Brain microvascular endothelial cell (primary cell): ENCODE measurements at regions not wholly inside any gene's neighbourhood (a gene's known extent, or its start where the extent isn't known, plus 50 kb on each side); places are given as distances from the start of the nearest gene placed in this dataset.

Experiments
- DNase-seq: peaks from one replicate; pipeline ENCODE4 v3.0.0-alpha.2; 2020
- H3K27ac ChIP-seq: fragments of 250-450 bp; sonication (Bioruptor Pico); 2 replicates; pipeline ENCODE4 v1.5.1; 2020; ENCODE audit warnings: mild to moderate bottlenecking, moderate library complexity
- H3K27me3 ChIP-seq: fragments of 250-450 bp; sonication (Bioruptor Pico); replicated peaks from 2 replicates; pipeline ENCODE4 v1.5.1; 2020; ENCODE audit warnings: mild to moderate bottlenecking
- H3K36me3 ChIP-seq: fragments of 250-450 bp; sonication (Bioruptor Pico); replicated peaks from 2 replicates; pipeline ENCODE4 v1.5.1; 2020; ENCODE audit warnings: mild to moderate bottlenecking
- H3K4me3 ChIP-seq: 2 replicates; pipeline ENCODE4 v1.5.1; 2011; ENCODE audit warnings: low read depth, mild to moderate bottlenecking, control low read depth, low read length, moderate library complexity
- CTCF ChIP-seq: IDR thresholded peaks from 2 replicates; pipeline ENCODE4 v1.5.1; 2011; ENCODE audit warnings: low read depth, mild to moderate bottlenecking, moderate library complexity, low read length, control low read depth, inconsistent platforms; ENCODE audit errors: missing control alignments
- in situ Hi-C: cut with HindIII; loops from 2 replicates; pipeline ENCODE4 v1.10.0; 2017; ENCODE audit warnings: low sequenced_read_pairs, low pct_ligation_motif_present

GRCh38 chr14:61973981-61974380, 211.8 kb downstream of the SNAPC1 start:
- peak; percentile 15 for TF ChIP-seq CTCF
- DNase-seq: peak; percentile 88
- Histone ChIP-seq H3K4me3 (no peak overlapping the region), H3K27me3 (no peaks in the 10 kb centered on the region), H3K27ac (peak overlapping the region; percentile 68), H3K36me3 (no peaks in the 10 kb centered on the region)
- in situ Hi-C loops: no loop called here

GRCh38 chr14:61977217-61977616, 215.0 kb downstream of the SNAPC1 start:
- no peak for TF ChIP-seq CTCF
- no peak for DNase-seq
- H3K27me3 ChIP-seq: no peaks in the 10 kb centered on the region
- in situ Hi-C loops: no loop called here
- H3K27ac ChIP-seq: no peak overlapping the region
- no peaks in the 10 kb centered on the region for H3K36me3 ChIP-seq
- H3K4me3 ChIP-seq: no peak overlapping the region

- no peak overlapping the region for H3K27ac ChIP-seq
- DNase-seq: no peak
- no peak for TF ChIP-seq CTCF
- no peak overlapping the region for H3K4me3 ChIP-seq
- in situ Hi-C loops: no loop called here
- H3K36me3 ChIP-seq: no peaks in the 10 kb centered on the region
- H3K27me3 ChIP-seq: no peaks in the 10 kb centered on the region
Measured at GRCh38 chr14:61988240-61988639, 226.0 kb downstream of the SNAPC1 start.

GRCh38 chr14:61992139-61992538, 229.9 kb downstream of the SNAPC1 start:
- Histone ChIP-seq H3K27ac (no peak overlapping the region), H3K27me3 (no peaks in the 10 kb centered on the region), H3K36me3 (no peaks in the 10 kb centered on the region), H3K4me3 (no peak overlapping the region)
- in situ Hi-C loops: no loop called here
- no peak for TF ChIP-seq CTCF
- DNase-seq: no peak

GRCh38 chr14:61992926-61993325, 230.7 kb downstream of the SNAPC1 start:
- DNase-seq: no peak
- TF ChIP-seq CTCF: no peak
- in situ Hi-C loops: no loop called here
- no peaks in the 10 kb centered on the region for H3K36me3 ChIP-seq
- no peak overlapping the region for H3K4me3 ChIP-seq
- H3K27ac ChIP-seq: no peak overlapping the region
- H3K27me3 ChIP-seq: no peaks in the 10 kb centered on the region

GRCh38 chr14:61994589-61994988, 232.4 kb downstream of the SNAPC1 start:
- in situ Hi-C loops: no loop called here

More at GRCh38 chr14:61994589-61994988, 232.4 kb downstream of the SNAPC1 start:
- H3K4me3 ChIP-seq: no peak overlapping the region
- H3K36me3 ChIP-seq: no peaks in the 10 kb centered on the region
- TF ChIP-seq CTCF: no peak
- no peak for DNase-seq
- no peaks in the 10 kb centered on the region for H3K27me3 ChIP-seq
- no peak overlapping the region for H3K27ac ChIP-seq
